PFSK-1 (cell line): ENCODE measurements at regions not wholly inside any gene's neighbourhood (a gene's known extent, or its start where the extent isn't known, plus 50 kb on each side); places are given as distances from the start of the nearest gene placed in this dataset.

Source experiments
- FOXP2 ChIP-seq: optimal IDR thresholded peaks from 2 replicates; pipeline ENCODE3; 2011; ENCODE audit warnings: borderline replicate concordance, control low read depth, inconsistent platforms; ENCODE audit not compliant: insufficient read depth; ENCODE audit errors: extremely low read length, extremely low read depth
- POLR2AphosphoS5 ChIP-seq: IDR thresholded peaks from 2 replicates; pipeline ENCODE4 v1.6.1; 2012; ENCODE audit warnings: low read depth, mild to moderate bottlenecking, control low read depth, low read length, moderate library complexity
- REST ChIP-seq, 2 experiments: IDR thresholded peaks; 2 replicates each; pipeline versions ENCODE4 v1.6.1 to v1.8.0; 2011 to 2012; ENCODE audit warnings: low read depth in 2 of 2, low read length in 2 of 2, control low read depth in 1 of 2, inconsistent platforms in 1 of 2, mild to moderate bottlenecking in 1 of 2, moderate library complexity in 1 of 2; ENCODE audit not compliant: insufficient read depth in 1 of 2
- SIN3A ChIP-seq: IDR thresholded peaks from 2 replicates; pipeline ENCODE4 v1.6.1; 2012; ENCODE audit warnings: mild to moderate bottlenecking, low read length, moderate library complexity, borderline replicate concordance; ENCODE audit not compliant: insufficient read depth
- TAF1 ChIP-seq: IDR thresholded peaks from 2 replicates; pipeline ENCODE4 v1.6.1; 2012; ENCODE audit warnings: low read length, control low read depth, borderline replicate concordance; ENCODE audit not compliant: insufficient read depth

- TF ChIP-seq FOXP2 (no peak), TAF1 (no peak), REST (IDR thresholded peaks at IDR 0.05; ENCODE audit: insufficient read depth in 1 of 2, low read depth in 2 of 2, low read length in 2 of 2) (no peak), SIN3A (no peak), POLR2AphosphoS5 (no peak)
These were observed 113.4 kb upstream of the PELI2 start for GRCh38 chr14:56004786-56005185.

GRCh38 chr14:56005191-56006053 lies 112.8 kb upstream of the PELI2 start:
- no peak for TF ChIP-seq REST (IDR thresholded peaks at IDR 0.05; ENCODE audit: insufficient read depth in 1 of 2, low read depth in 2 of 2, low read length in 2 of 2)
- TF ChIP-seq POLR2AphosphoS5, result no peak
- no peak for TF ChIP-seq SIN3A
- TF ChIP-seq FOXP2, result no peak
- no peak for TF ChIP-seq TAF1

DNA sequence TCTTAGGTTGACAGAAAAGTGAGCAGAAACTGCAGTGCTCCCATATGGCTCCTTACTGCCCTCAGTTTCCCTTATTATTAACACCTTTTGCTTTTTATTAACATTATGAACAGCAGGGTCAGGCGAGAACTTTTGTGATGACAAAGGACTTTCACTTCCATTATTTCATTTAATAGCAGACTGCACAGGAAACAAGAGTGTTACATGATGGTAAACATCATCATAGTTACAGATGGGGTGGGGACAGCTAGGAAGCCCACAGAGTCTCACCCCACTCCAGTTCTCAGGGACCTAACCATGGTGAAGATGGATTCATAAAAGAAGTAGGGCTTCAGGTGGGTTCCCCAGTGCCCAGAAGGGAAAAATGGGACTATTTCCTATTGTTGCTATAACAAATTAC lies 110.1 kb upstream of the PELI2 start:
- TF ChIP-seq POLR2AphosphoS5 (no peak), SIN3A (no peak), TAF1 (no peak), FOXP2 (no peak), REST (IDR thresholded peaks at IDR 0.05; ENCODE audit: insufficient read depth in 1 of 2, low read depth in 2 of 2, low read length in 2 of 2) (no peak)

GRCh38 chr14:56023661-56024081 lies 94.5 kb upstream of the PELI2 start:
- TF ChIP-seq TAF1 (no peak), FOXP2 (no peak), POLR2AphosphoS5 (no peak), REST (IDR thresholded peaks at IDR 0.05; ENCODE audit: insufficient read depth in 1 of 2, low read depth in 2 of 2, low read length in 2 of 2) (no peak), SIN3A (no peak)
